ENCODE measurements at regions not wholly inside any gene's neighbourhood (a gene's known extent, or its start where the extent isn't known, plus 50 kb on each side); places are given as distances from the start of the nearest gene placed in this dataset.
A peak's percentile ranks its signal among the peaks of the same experiment; 100 is the strongest.

GRCh38 chr6:219641-220198 is 72.6 kb upstream of the DUSP22 start:
- DNase-seq (ENCODE audit: low read depth), result peak; percentile 95
- no peak overlapping the region for H3K4me3 ChIP-seq (ENCODE audit: low read depth, low read length)
- TF ChIP-seq, protein P1, sequence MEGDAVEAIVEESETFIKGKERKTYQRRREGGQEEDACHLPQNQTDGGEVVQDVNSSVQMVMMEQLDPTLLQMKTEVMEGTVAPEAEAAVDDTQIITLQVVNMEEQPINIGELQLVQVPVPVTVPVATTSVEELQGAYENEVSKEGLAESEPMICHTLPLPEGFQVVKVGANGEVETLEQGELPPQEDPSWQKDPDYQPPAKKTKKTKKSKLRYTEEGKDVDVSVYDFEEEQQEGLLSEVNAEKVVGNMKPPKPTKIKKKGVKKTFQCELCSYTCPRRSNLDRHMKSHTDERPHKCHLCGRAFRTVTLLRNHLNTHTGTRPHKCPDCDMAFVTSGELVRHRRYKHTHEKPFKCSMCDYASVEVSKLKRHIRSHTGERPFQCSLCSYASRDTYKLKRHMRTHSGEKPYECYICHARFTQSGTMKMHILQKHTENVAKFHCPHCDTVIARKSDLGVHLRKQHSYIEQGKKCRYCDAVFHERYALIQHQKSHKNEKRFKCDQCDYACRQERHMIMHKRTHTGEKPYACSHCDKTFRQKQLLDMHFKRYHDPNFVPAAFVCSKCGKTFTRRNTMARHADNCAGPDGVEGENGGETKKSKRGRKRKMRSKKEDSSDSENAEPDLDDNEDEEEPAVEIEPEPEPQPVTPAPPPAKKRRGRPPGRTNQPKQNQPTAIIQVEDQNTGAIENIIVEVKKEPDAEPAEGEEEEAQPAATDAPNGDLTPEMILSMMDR (IDR thresholded peaks at IDR 0.05; ENCODE audit: low read depth, low read length), result no peak

- TF ChIP-seq MYC (IDR thresholded peaks at IDR 0.05; ENCODE audit: low read depth, low read length) (no peak), POLR2A (IDR thresholded peaks at IDR 0.05; ENCODE audit: extremely low read depth, insufficient read length) (no peak), MAX (IDR thresholded peaks at IDR 0.05; ENCODE audit: low read depth, low read length) (no peak)
- TF ChIP-seq, protein P1 (IDR thresholded peaks at IDR 0.05; ENCODE audit: low read depth, low read length), result no peak
- no peak for DNase-seq (ENCODE audit: low read depth)
- H3K4me3 ChIP-seq (ENCODE audit: low read depth, low read length), result no peak overlapping the region
Measured at GRCh38 chr6:220312-220711, 72.0 kb upstream of the DUSP22 start.

DNA sequence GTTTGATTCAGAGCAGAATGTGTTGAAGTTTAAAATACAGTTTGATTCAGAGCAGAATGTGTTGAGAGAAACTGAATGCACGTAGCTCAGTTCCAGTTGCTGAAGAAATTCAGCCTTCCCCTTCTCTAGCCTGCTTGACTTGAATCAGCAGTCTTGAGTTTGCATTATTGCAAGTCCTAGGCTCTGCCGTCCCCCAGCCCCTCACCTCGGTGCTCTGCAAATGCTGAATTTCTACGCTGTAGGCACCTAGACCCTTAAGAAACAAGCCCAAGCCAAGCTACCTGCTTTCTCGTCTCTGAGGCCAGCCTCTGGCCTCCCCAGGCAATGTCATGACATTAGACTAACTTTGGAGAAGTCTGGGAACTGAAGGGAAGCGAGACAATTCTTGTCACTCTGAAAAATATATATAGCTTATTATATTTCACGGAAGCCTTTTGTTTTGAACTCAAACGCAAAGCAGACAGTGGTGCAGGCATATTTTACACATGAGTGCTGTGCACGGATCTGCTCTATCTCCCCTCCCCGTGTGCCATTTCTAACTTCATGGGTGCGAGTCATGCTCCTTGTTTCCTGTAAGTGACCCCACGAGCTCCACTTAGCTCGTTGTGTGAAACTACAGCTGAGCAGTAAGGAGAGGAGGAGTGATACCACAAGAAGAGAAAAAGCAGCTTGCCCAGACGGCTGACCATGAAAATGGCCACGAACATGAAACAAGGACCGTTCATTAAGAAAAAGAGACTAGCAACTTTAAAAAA is 71.4 kb upstream of the DUSP22 start:
- DNase-seq (ENCODE audit: low read depth), result peak; percentile 79
- TF ChIP-seq MAX (IDR thresholded peaks at IDR 0.05; ENCODE audit: low read depth, low read length) (no peak), POLR2A (IDR thresholded peaks at IDR 0.05; ENCODE audit: extremely low read depth, insufficient read length) (no peak), MYC (IDR thresholded peaks at IDR 0.05; ENCODE audit: low read depth, low read length) (no peak)
- TF ChIP-seq, protein P1 (IDR thresholded peaks at IDR 0.05; ENCODE audit: low read depth, low read length), result no peak

DNA sequence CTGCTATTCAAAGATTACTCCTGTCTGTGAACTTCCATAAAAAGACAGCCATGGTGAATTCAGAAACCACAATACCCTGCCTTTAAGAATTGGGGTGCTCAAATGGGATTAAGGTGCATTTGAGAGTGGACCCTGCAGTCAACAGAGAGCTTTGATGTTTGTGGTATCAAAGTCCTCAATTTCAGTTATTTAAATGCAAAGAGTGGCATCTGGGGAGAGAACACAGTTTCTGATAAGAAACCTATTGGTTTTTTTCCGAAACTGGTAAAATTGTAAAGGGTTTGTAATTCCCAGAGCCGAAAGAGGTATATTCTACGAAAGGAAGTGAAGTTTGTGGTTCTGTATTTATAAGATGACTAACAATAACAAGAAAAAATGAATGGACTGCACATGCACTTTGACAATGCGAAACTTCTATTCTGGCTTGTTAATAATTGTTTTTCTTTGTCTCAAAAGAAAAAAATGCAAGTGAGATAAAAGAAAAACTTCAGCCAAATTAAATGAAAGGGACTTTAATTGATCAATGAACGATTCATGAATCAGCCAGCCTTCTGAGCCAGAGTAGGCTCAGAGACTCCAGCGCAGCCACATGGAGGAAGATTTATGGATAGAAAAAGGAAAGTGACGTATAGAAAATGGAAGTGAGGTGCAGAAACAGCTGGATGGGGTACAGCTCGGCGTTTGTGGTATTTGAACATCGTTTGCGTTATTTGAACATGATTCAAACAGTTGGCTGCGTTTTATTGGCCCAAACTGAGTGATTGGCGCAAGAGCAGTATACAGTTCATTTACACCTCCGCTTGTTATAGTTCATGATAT is 70.5 kb upstream of the DUSP22 start:
- H3K4me3 ChIP-seq (ENCODE audit: low read depth, low read length), result no peak overlapping the region
- TF ChIP-seq, protein P1 (IDR thresholded peaks at IDR 0.05; ENCODE audit: low read depth, low read length), result no peak
- TF ChIP-seq MAX (IDR thresholded peaks at IDR 0.05; ENCODE audit: low read depth, low read length) (no peak), MYC (IDR thresholded peaks at IDR 0.05; ENCODE audit: low read depth, low read length) (no peak), POLR2A (IDR thresholded peaks at IDR 0.05; ENCODE audit: extremely low read depth, insufficient read length) (no peak)
- no peak for DNase-seq (ENCODE audit: low read depth)

More for the DNA sequence above, 71.4 kb upstream of the DUSP22 start:
- H3K4me3 ChIP-seq (ENCODE audit: low read depth, low read length), result no peak overlapping the region

DNA sequence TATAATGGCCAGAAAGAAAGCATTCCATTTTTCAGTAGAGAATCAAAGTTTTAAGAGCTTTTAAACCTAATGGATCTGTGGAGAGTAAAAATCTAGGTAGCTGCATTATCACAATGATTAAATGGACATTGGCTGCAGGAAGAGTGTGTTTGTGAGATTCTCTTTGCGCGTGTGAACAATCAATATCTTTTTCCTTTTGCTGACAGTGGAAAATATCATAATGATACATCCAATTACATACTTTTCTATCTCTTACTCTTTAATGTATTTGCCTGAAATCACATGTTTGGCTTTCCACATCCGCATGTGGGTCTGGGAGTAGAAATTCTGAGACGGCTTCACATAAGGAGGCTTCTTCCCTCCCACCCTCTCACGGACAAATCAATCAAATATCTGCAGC is 69.8 kb upstream of the DUSP22 start:
- TF ChIP-seq POLR2A (IDR thresholded peaks at IDR 0.05; ENCODE audit: extremely low read depth, insufficient read length), result no peak
- TF ChIP-seq MAX (IDR thresholded peaks at IDR 0.05; ENCODE audit: low read depth, low read length), result no peak
- no peak for TF ChIP-seq MYC (IDR thresholded peaks at IDR 0.05; ENCODE audit: low read depth, low read length)
- TF ChIP-seq, protein P1 (IDR thresholded peaks at IDR 0.05; ENCODE audit: low read depth, low read length), result no peak
- H3K4me3 ChIP-seq (ENCODE audit: low read depth, low read length), result no peak overlapping the region
- no peak for DNase-seq (ENCODE audit: low read depth)
